GM21723 (cell line): ENCODE measurements at regions not wholly inside any gene's neighbourhood (a gene's known extent, or its start where the extent isn't known, plus 50 kb on each side); places are given as distances from the start of the nearest gene placed in this dataset.
"Not testable (repeated sequence)": the region's sequence is repeated elsewhere in the genome, so short reads cannot be mapped to it uniquely, and the experiment has no call there.

Source experiments
- ATAC-seq: cut with Tn5 transposase; IDR thresholded peaks from one replicate; pipeline ENCODE4 v1.9.1; 2021; ENCODE audit warnings: mild to moderate bottlenecking, moderate library complexity; ENCODE audit not compliant: unreplicated experiment

DNA sequence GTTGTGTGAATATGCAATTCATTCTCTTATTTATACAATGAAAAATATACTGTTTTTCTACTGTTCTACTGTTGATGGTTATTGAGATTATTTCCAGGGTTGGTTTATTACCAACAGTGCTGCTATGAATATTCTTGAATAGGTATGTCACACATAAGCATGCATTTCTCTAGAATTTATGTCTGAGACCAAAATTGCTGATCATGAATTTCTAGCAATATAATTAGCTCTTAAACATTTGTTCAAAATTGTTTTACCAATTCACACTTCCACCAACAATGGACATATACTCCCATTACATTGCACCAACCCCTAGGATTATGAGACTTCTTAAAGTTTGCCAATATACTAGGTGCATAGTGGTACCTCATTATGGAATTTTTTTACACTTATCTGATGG lies 164.1 kb upstream of the KCNQ5 start:
- ATAC-seq: no peak

GRCh38 chr6:72458521-72458920 lies 163.3 kb upstream of the KCNQ5 start:
- no peak for ATAC-seq

- no peak for ATAC-seq
These were observed 160.7 kb upstream of the KCNQ5 start for GRCh38 chr6:72461144-72461543.

DNA sequence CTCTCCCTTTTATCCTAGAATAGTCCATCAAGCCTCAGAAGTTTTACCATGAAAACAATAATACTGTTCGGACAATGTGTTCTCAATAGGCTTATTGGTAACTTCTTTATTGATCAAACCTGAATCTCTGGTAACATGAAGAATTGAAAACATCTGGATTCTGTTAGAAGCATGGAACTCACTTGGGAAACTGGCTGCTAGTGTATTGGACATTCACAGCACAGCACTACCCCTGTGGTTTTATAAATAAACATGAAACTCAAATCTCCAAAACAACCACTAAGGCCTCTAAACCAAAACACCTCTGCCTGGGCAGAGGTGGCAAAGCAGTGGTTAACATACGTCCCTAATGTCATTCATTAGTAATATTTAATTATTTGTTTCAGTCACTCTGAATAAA lies 157.6 kb upstream of the KCNQ5 start:
- no peak for ATAC-seq

GRCh38 chr6:72464791-72465691 lies 156.8 kb upstream of the KCNQ5 start:
- no peak for ATAC-seq

DNA sequence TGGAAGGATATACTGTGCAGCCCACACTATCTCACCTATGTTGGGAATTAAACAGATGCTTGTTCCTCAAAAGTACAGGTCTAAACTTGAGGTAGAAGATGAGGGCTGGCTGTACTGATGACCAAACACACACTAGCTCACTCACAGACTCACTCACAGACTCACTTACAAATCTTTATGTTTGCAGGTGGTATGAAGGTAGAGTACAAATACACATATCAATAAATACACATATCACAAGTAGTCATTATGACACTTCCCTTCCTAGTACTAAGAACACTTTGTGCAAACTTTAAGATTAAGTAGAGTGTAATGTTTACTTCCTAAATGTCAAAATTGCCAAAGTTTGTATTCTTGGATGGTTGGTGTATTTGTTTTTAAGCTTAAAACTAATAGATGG lies 155.4 kb upstream of the KCNQ5 start:
- no peak for ATAC-seq

DNA sequence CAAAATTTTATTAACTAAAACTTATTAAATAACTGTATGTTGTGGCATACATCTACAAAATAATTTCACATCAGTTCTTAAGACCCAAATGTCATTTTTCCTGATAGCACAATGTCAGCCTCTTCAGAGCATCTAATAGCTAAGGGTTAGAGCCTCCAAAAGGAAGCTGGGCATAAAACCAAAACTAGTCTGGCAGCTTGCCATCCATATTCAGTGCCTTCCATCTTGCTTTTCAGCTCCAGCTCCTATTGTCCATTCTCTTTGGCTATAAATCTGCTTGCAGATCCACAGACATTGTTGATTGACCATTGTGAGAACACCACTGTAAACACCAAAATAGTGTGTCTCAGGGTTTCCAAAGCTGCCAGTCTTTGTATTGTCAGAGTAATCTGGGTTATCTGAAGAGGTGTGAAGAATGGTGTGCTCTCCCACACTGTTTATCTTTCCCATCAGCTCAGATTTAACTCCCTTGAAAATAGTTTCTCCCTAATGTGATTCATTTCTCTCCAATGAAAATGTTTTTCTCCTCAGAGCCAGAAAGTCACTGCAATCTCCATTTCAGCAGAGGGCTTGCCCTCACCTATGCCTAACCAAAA lies 154.8 kb upstream of the KCNQ5 start:
- ATAC-seq: no peak

DNA sequence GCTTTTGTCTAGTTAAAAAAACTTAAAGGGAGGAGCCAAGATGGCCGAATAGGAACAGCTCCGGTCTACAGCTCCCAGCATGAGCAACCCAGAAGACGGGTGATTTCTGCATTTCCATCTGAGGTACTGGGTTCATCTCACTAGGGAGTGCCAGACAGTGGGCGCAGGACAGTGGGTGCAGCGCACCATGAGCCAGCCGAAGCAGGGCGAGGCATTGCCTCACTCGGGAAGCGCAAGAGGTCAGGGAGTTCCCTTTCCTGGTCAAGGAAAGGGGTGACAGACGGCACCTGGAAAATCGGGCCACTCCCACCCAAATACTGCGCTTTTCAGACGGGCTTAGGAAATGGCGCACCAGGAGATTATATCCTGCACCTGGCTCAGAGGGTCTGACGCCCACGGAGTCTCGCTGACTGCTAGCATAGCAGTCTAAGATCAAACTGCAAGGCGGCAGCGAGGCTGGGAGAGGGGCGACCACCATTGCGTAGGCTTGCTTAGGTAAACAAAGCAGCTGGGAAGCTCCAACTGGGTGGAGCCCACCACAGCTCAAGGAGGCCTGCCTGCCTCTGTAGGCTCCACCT lies 152.4 kb upstream of the KCNQ5 start:
- not testable (repeated sequence) for ATAC-seq

GRCh38 chr6:72476051-72476450 lies 145.8 kb upstream of the KCNQ5 start:
- no peak for ATAC-seq

DNA sequence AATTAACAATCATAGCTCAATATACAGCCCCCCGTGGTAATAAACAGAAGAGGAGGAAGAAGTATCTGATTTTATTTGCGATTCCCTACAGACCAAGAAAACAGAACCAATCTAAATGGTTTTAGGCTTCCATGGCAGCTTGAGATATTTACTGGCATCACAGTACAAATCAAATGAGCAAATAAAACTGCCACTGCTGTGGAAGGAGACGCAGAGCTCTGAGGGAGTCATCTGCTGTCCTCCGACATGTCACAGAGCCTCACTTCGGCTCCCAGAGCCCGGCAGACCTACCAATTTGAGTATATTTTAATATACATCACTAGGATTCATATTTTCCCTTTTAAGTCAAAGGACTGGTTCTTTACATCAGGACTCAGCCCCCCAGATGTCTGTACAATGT lies 145.2 kb upstream of the KCNQ5 start:
- no peak for ATAC-seq

DNA sequence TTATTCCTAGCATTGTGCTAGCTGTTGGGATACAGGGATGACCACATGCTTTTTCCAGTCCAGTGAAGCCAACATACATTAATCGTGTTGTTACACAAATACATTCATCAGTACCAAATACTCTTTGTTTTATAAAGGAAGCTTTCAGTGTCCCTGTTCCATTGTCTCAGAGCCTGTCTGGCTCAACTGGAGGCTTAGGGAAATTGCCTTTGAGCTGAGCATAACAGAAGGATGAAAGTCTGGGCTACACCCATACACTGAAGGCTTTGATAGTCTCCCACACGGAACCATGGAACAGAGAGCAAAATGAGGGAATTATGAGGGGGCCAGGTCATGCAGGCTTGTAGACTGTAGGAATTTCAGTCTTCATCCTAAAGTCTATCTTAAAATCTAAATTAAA lies 126.4 kb upstream of the KCNQ5 start:
- no peak for ATAC-seq

GRCh38 chr6:72497186-72497585 lies 124.7 kb upstream of the KCNQ5 start:
- ATAC-seq: no peak

- no peak for ATAC-seq
These were observed 121.2 kb upstream of the KCNQ5 start for GRCh38 chr6:72500669-72501068.

- ATAC-seq: no peak
These were observed 117.5 kb upstream of the KCNQ5 start for GRCh38 chr6:72504406-72504805.

DNA sequence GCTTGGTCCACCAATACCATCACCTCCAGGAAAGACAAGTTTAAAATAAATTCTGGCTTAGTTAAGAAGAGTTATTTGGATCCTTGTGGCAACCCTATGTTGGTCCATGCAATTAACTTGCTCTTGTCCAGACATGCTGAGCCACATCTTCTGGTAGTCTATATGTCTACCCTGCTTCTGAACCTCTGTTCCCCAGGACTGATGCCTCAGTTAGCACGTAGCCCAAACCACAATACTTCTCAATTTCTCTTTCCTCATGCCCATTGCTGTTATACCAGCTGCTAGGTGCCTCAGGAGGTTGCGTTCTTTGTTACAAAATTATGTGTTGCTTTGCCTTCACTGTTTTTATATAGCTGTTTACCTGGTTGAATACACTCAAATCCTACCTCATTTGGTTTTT lies 116.4 kb upstream of the KCNQ5 start:
- ATAC-seq: peak; percentile 55

GRCh38 chr6:72519871-72520270 lies 102.0 kb upstream of the KCNQ5 start:
- no peak for ATAC-seq

- no peak for ATAC-seq
These were observed 100.2 kb upstream of the KCNQ5 start for GRCh38 chr6:72521684-72522083.

GRCh38 chr6:72522735-72523141 lies 99.1 kb upstream of the KCNQ5 start:
- ATAC-seq: peak; percentile 69

GRCh38 chr6:72524011-72524645 lies 97.7 kb upstream of the KCNQ5 start:
- ATAC-seq: no peak

- ATAC-seq: no peak
These were observed 95.9 kb upstream of the KCNQ5 start for GRCh38 chr6:72525821-72526510.

- ATAC-seq: no peak
These were observed 91.7 kb upstream of the KCNQ5 start for GRCh38 chr6:72530152-72530551.
